Prostate gland (tissue), 2 donors: ENCODE measurements at regions not wholly inside any gene's neighbourhood (a gene's known extent, or its start where the extent isn't known, plus 50 kb on each side); places are given as distances from the start of the nearest gene placed in this dataset.

ENCODE experiments used
- DNase-seq: peaks from one replicate; pipeline ENCODE4 v3.0.0-alpha.2; 2019; ENCODE audit warnings: low spot score
- H3K27ac ChIP-seq, 2 donors: fragments of 200-600 bp; sonication (generic); 2 replicates each; pipeline ENCODE4 v1.5.1; 2017 to 2019
- H3K27me3 ChIP-seq: fragments of 200-600 bp; sonication (generic); replicated peaks from 2 replicates; pipeline ENCODE4 v1.5.1; 2019; ENCODE audit not compliant: insufficient read depth
- H3K36me3 ChIP-seq, 2 donors: fragments of 200-600 bp; sonication (generic); 1 replicate in 1 of 2; 2 replicates in 1 of 2; pipeline versions ENCODE4 v1.5.1 to v1.8.1; 2017 to 2019
- H3K4me1 ChIP-seq: fragments of 200-600 bp; sonication (generic); replicated peaks from 2 replicates; pipeline ENCODE4 v1.5.1; 2019
- H3K4me3 ChIP-seq, 2 donors: fragments of 200-600 bp; sonication (generic); 2 replicates each; pipeline ENCODE4 v1.5.1; 2017 to 2019
- H3K9me3 ChIP-seq: fragments of 200-600 bp; sonication (generic); 2 replicates; pipeline ENCODE4 v1.5.1; 2017
- POLR2A ChIP-seq: fragments of 450-650 bp; IDR thresholded peaks from one replicate; pipeline ENCODE4 v1.6.1; 2016; ENCODE audit warnings: antibody characterized with exemption, mild to moderate bottlenecking
- POLR2AphosphoS5 ChIP-seq: sonication (generic); formaldehyde crosslinking; IDR thresholded peaks from one replicate; pipeline ENCODE4 v1.6.1; 2017; ENCODE audit warnings: antibody characterized with exemption
- WGBS: methylation state at CpG from one replicate; pipeline ENCODE4 v1.1.5; 2018; 5-methylcytosine and 5-hydroxymethylcytosine counted together
- intact Hi-C: fragments of 100-400 bp; cut with DNase I; formaldehyde crosslinking; loops from one replicate; pipeline ENCODE4 v1.14.2; 2022
- TF ChIP-seq, protein P1 (sequence below), 4 experiments: fragments of 200-600 bp in 2 of 4; fragments of 450-650 bp in 2 of 4; sonication (generic) in 2 of 4; IDR thresholded peaks; 1 replicate in 3 of 4; 2 replicates in 1 of 4; pipeline ENCODE4 v1.5.1; 2016 to 2019; ENCODE audit warnings: antibody characterized with exemption in 4 of 4, mild to moderate bottlenecking in 2 of 4, moderate library complexity in 2 of 4

DNA sequence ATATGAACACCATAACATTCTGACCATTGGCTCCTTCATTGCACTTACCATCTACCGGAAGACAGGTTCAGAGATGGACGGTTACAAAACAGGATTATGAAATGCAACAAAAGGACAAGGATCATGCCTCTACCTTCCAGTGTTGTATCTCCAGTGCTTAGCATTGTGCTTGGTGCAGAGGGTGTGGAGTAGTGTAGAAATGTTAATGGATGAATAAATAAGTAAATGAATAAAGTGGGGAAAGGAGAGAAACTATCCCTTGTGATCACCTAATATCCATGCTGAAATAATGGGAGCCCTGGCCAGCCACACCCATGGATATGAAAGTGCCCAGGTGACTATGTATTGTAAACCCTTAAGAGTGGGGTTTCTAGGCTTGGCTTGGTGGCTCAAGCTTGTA lies 344.8 kb upstream of the LMCD1 start:
- no peaks in the 10 kb centered on the region for H3K27me3 ChIP-seq
- no peaks in the 10 kb centered on the region for H3K9me3 ChIP-seq
- no peaks in the 10 kb centered on the region for H3K36me3 ChIP-seq
- no peak for DNase-seq
- no peak overlapping the region for H3K27ac ChIP-seq
- 94% methylated on average over 2 of the region's 2 CpGs for WGBS
- no peak overlapping the region for H3K4me3 ChIP-seq
- H3K4me1 ChIP-seq, result no peaks in the 10 kb centered on the region
- TF ChIP-seq POLR2A (no peak), POLR2AphosphoS5 (no peak)
- TF ChIP-seq, protein P1, sequence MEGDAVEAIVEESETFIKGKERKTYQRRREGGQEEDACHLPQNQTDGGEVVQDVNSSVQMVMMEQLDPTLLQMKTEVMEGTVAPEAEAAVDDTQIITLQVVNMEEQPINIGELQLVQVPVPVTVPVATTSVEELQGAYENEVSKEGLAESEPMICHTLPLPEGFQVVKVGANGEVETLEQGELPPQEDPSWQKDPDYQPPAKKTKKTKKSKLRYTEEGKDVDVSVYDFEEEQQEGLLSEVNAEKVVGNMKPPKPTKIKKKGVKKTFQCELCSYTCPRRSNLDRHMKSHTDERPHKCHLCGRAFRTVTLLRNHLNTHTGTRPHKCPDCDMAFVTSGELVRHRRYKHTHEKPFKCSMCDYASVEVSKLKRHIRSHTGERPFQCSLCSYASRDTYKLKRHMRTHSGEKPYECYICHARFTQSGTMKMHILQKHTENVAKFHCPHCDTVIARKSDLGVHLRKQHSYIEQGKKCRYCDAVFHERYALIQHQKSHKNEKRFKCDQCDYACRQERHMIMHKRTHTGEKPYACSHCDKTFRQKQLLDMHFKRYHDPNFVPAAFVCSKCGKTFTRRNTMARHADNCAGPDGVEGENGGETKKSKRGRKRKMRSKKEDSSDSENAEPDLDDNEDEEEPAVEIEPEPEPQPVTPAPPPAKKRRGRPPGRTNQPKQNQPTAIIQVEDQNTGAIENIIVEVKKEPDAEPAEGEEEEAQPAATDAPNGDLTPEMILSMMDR (IDR thresholded peaks at IDR 0.05), result no peak
- intact Hi-C loops, result no loop called here

DNA sequence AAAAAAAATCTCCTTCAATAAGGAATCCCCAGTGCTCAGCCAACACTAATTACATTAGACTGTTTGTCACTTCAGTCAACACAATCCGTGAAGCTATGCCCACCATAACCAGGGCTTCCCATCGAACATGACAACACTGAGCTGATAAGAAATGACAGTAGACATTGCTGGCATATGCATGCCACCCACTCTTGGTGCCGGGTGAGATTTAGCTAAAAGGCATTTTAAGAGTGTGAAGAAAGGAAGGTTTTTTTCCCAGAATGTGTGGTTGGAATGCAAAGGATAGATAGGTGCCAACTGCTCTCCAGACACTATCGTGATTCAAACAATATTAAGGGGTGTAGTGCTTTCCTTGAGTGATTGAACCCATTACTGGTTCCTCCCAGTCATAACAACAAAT lies 344.0 kb upstream of the LMCD1 start:
- intact Hi-C loops, result no loop called here
- no peak for TF ChIP-seq POLR2AphosphoS5
- TF ChIP-seq POLR2A, result no peak
- TF ChIP-seq, protein P1 (IDR thresholded peaks at IDR 0.05), result no peak
- no peak for DNase-seq
- H3K4me3 ChIP-seq, result no peak overlapping the region
- 82% methylated on average over 4 of the region's 4 CpGs for WGBS
- H3K4me1 ChIP-seq, result no peaks in the 10 kb centered on the region
- no peaks in the 10 kb centered on the region for H3K9me3 ChIP-seq
- no peaks in the 10 kb centered on the region for H3K27me3 ChIP-seq
- H3K36me3 ChIP-seq, result no peaks in the 10 kb centered on the region
- H3K27ac ChIP-seq, result no peak overlapping the region

DNA sequence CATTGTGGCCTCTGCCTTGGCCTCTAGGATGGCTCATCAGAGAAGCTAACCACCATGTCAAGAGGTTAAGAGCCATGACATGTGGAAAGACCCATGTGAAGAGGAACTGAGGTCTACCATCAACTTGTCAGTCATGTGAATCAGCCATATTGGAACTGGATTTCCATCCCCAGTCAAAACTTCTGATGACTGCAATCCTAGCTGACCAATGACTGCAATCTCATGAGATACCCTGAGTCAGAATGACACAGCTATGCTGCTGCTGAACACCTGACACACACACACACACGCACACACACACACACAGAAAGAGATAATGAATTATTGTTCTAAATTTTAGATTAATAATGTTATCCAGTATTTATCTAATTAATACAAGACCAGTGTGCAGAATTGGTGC lies 337.5 kb upstream of the LMCD1 start:
- no peaks in the 10 kb centered on the region for H3K9me3 ChIP-seq
- intact Hi-C loops, result no loop called here
- DNase-seq, result no peak
- no peak overlapping the region for H3K27ac ChIP-seq
- no peaks in the 10 kb centered on the region for H3K4me1 ChIP-seq
- H3K4me3 ChIP-seq, result no peak overlapping the region
- WGBS, result 93% methylated on average over 1 of the region's 1 CpG
- no peaks in the 10 kb centered on the region for H3K27me3 ChIP-seq
- H3K36me3 ChIP-seq, result no peaks in the 10 kb centered on the region
- TF ChIP-seq POLR2AphosphoS5 (no peak), POLR2A (no peak)
- TF ChIP-seq, protein P1 (IDR thresholded peaks at IDR 0.05), result no peak

DNA sequence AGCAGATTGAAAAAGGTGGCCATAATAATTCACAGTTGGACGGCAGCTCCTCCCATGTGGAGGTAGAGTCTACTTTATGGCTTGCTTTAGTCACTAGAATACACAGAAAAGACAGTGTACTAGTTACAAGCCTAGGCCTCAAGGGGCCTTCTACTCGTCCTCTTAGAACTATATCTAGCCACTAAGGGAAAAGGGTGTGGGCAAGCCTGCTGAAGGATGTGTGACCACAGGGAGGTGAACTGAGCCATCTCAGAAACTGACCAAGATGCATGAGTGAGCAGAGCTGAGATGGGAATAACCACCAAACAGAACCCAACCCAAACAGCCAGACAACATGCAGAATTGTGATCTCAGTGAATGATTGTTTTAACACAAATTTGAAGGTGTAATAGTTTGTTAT lies 335.6 kb upstream of the LMCD1 start:
- TF ChIP-seq POLR2AphosphoS5, result no peak
- TF ChIP-seq, protein P1 (IDR thresholded peaks at IDR 0.05), result no peak
- no peak for TF ChIP-seq POLR2A
- 83% methylated on average over 2 of the region's 2 CpGs for WGBS
- no peaks in the 10 kb centered on the region for H3K27me3 ChIP-seq

DNA sequence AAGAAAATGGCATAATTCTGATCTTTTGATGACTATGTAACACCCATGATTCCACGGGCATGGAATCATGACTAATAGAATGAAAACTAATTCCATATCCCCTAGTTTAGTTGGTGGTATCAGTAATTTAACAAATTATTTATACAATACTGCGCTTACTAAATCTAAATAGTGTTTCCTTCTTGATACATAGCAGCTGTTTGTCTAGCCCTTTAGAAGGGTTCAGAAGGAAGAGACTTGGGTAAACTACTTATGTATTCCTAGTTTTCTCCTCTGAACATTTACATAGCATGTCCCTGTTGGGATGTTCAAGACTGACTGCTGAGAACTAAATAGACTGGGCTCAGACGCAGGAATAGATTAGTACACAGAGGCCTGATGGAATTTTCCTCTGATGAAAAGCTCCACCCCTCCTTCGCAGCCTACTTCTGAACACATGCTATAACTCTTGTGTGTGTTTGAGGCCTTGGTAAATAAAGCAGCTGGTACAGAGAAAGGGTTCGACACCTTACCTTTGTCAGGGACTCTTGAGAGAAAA lies 330.6 kb upstream of the LMCD1 start:
- DNase-seq, result no peak
- Histone ChIP-seq H3K36me3 (no peaks in the 10 kb centered on the region), H3K27ac (no peak overlapping the region), H3K27me3 (no peaks in the 10 kb centered on the region), H3K9me3 (no peaks in the 10 kb centered on the region), H3K4me1 (no peaks in the 10 kb centered on the region), H3K4me3 (no peak overlapping the region)
- TF ChIP-seq POLR2AphosphoS5 (no peak), POLR2A (no peak)
- TF ChIP-seq, protein P1 (IDR thresholded peaks at IDR 0.05), result no peak
- intact Hi-C loops, result no loop called here
- 59% methylated on average over 5 of the region's 5 CpGs for WGBS

More for the DNA sequence above, 335.6 kb upstream of the LMCD1 start:
- no peak overlapping the region for H3K4me3 ChIP-seq
- H3K27ac ChIP-seq, result no peak overlapping the region
- no peak for DNase-seq
- no peaks in the 10 kb centered on the region for H3K36me3 ChIP-seq
- H3K9me3 ChIP-seq, result no peaks in the 10 kb centered on the region
- H3K4me1 ChIP-seq, result no peaks in the 10 kb centered on the region
- intact Hi-C loops, result no loop called here
